ENCODE measurements at regions not wholly inside any gene's neighbourhood (a gene's known extent, or its start where the extent isn't known, plus 50 kb on each side); places are given as distances from the start of the nearest gene placed in this dataset.

DNA sequence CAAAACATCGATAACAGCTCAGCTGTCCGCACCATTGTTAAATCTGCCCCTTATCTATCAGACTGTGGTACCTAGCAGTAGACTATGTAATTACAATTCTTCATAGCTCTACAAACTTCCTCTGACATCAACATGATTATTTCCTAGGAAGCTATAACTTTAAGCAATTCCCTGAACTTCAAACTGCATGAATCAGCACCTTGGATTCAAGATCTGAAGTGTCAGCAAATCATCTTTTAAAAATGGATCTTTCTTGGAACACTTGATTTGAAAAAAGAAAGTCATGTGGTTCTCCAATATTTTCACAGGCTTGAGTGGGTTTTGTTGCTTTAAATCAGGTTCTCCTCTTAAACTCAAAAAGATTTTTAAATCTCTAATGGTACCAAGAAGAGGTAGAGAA is 680.7 kb upstream of the LMCD1 start:
- TF ChIP-seq, protein P1, sequence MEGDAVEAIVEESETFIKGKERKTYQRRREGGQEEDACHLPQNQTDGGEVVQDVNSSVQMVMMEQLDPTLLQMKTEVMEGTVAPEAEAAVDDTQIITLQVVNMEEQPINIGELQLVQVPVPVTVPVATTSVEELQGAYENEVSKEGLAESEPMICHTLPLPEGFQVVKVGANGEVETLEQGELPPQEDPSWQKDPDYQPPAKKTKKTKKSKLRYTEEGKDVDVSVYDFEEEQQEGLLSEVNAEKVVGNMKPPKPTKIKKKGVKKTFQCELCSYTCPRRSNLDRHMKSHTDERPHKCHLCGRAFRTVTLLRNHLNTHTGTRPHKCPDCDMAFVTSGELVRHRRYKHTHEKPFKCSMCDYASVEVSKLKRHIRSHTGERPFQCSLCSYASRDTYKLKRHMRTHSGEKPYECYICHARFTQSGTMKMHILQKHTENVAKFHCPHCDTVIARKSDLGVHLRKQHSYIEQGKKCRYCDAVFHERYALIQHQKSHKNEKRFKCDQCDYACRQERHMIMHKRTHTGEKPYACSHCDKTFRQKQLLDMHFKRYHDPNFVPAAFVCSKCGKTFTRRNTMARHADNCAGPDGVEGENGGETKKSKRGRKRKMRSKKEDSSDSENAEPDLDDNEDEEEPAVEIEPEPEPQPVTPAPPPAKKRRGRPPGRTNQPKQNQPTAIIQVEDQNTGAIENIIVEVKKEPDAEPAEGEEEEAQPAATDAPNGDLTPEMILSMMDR (conservative IDR thresholded peaks at IDR 0.05 in 1 of 2, IDR thresholded peaks at IDR 0.05 in 1 of 2; ENCODE audit: low read depth in 1 of 2, low read length in 2 of 2), result no peak
- no peak for TF ChIP-seq EZH2 (IDR thresholded peaks at IDR 0.05; ENCODE audit: low read length, missing control alignments)
